GM18519 (cell line): ENCODE measurements at regions not wholly inside any gene's neighbourhood (a gene's known extent, or its start where the extent isn't known, plus 50 kb on each side); places are given as distances from the start of the nearest gene placed in this dataset.
"Not testable (repeated sequence)": the region's sequence is repeated elsewhere in the genome, so short reads cannot be mapped to it uniquely, and the experiment has no call there.

Experiments
- ATAC-seq: cut with Tn5 transposase; IDR thresholded peaks from one replicate; pipeline ENCODE4 v1.9.1; 2021; ENCODE audit warnings: mild to moderate bottlenecking, moderate library complexity; ENCODE audit not compliant: unreplicated experiment, low FRiP score

- ATAC-seq: not testable (repeated sequence)
These were observed 118.1 kb upstream of the PLGLB2 start for GRCh38 chr2:87629491-87630458.

- not testable (repeated sequence) for ATAC-seq
These were observed 117.0 kb upstream of the PLGLB2 start for GRCh38 chr2:87630892-87631291.

- ATAC-seq: not testable (repeated sequence)
These were observed 116.5 kb upstream of the PLGLB2 start for GRCh38 chr2:87631402-87631801.

- ATAC-seq: not testable (repeated sequence)
These were observed 114.5 kb upstream of the PLGLB2 start for GRCh38 chr2:87633287-87633963.

- not testable (repeated sequence) for ATAC-seq
These were observed 113.8 kb upstream of the PLGLB2 start for GRCh38 chr2:87634106-87634505.

- ATAC-seq: not testable (repeated sequence)
These were observed 112.8 kb upstream of the PLGLB2 start for GRCh38 chr2:87634971-87635650.

GRCh38 chr2:87636246-87636645 lies 111.6 kb upstream of the PLGLB2 start:
- ATAC-seq: not testable (repeated sequence)

GRCh38 chr2:87636735-87637134 lies 111.2 kb upstream of the PLGLB2 start:
- not testable (repeated sequence) for ATAC-seq

GRCh38 chr2:87637249-87637990 lies 110.5 kb upstream of the PLGLB2 start:
- not testable (repeated sequence) for ATAC-seq

GRCh38 chr2:87638114-87638807 lies 109.6 kb upstream of the PLGLB2 start:
- ATAC-seq: not testable (repeated sequence)

- not testable (repeated sequence) for ATAC-seq
These were observed 109.0 kb upstream of the PLGLB2 start for GRCh38 chr2:87638872-87639271.

GRCh38 chr2:87639801-87640440 lies 108.0 kb upstream of the PLGLB2 start:
- ATAC-seq: not testable (repeated sequence)

GRCh38 chr2:87640961-87641563 lies 106.8 kb upstream of the PLGLB2 start:
- not testable (repeated sequence) for ATAC-seq

GRCh38 chr2:87643165-87643564 lies 104.7 kb upstream of the PLGLB2 start:
- ATAC-seq: not testable (repeated sequence)

- ATAC-seq: not testable (repeated sequence)
These were observed 100.0 kb upstream of the PLGLB2 start for GRCh38 chr2:87647737-87648498.

- not testable (repeated sequence) for ATAC-seq
These were observed 99.1 kb upstream of the PLGLB2 start for GRCh38 chr2:87648815-87649214.

GRCh38 chr2:87649871-87650270 lies 98.0 kb upstream of the PLGLB2 start:
- not testable (repeated sequence) for ATAC-seq

GRCh38 chr2:87650837-87651236 lies 97.0 kb upstream of the PLGLB2 start:
- ATAC-seq: not testable (repeated sequence)
